ENCODE measurements at regions not wholly inside any gene's neighbourhood (a gene's known extent, or its start where the extent isn't known, plus 50 kb on each side); places are given as distances from the start of the nearest gene placed in this dataset.

GRCh38 chr1:56429288-56429687, 150.1 kb downstream of the PLPP3 start:
- TF ChIP-seq EP300 (IDR thresholded peaks at IDR 0.05), result no peak
- no peak for TF ChIP-seq CTCF (IDR thresholded peaks at IDR 0.05)
- TF ChIP-seq POLR2A (IDR thresholded peaks at IDR 0.05), result no peak

Measured in suprapubic skin (tissue), 3 donors.